NCI-H1417 treated with DMSO at 0.1 percent for 48 hours (cell line): ENCODE measurements at regions not wholly inside any gene's neighbourhood (a gene's known extent, or its start where the extent isn't known, plus 50 kb on each side); places are given as distances from the start of the nearest gene placed in this dataset.

Experiments used
- DNase-seq: peaks from one replicate; lab custom pipeline; 2025; lab: John Stamatoyannopoulos, UW

- DNase-seq: no peak
These were observed 121.1 kb downstream of the HGF start for GRCh38 chr7:81648716-81649115.

GRCh38 chr7:81645435-81645834, 124.4 kb downstream of the HGF start:
- no peak for DNase-seq

GRCh38 chr7:81641873-81642272, 128.0 kb downstream of the HGF start:
- no peak for DNase-seq

- no peak for DNase-seq
These were observed 131.6 kb downstream of the HGF start for GRCh38 chr7:81638198-81638597.

GRCh38 chr7:81637534-81637933, 132.3 kb downstream of the HGF start:
- DNase-seq: no peak

- no peak for DNase-seq
These were observed 137.4 kb downstream of the HGF start for GRCh38 chr7:81632418-81632817.

GRCh38 chr7:81630600-81630999, 139.2 kb downstream of the HGF start:
- DNase-seq: no peak

GRCh38 chr7:81629702-81630101, 140.1 kb downstream of the HGF start:
- DNase-seq: no peak

GRCh38 chr7:81628951-81629350, 140.9 kb downstream of the HGF start:
- DNase-seq: no peak

GRCh38 chr7:81627536-81628287, 142.1 kb downstream of the HGF start:
- no peak for DNase-seq

GRCh38 chr7:81626008-81626407, 143.8 kb downstream of the HGF start:
- no peak for DNase-seq

GRCh38 chr7:81624650-81625631, 144.9 kb downstream of the HGF start:
- DNase-seq: no peak

- no peak for DNase-seq
These were observed 145.7 kb downstream of the HGF start for GRCh38 chr7:81624021-81624592.

GRCh38 chr7:81623251-81623855, 146.5 kb downstream of the HGF start:
- DNase-seq: no peak

GRCh38 chr7:81621893-81622292, 148.0 kb downstream of the HGF start:
- no peak for DNase-seq

GRCh38 chr7:81618396-81619014, 151.3 kb downstream of the HGF start:
- DNase-seq: no peak

GRCh38 chr7:81616951-81617350, 152.9 kb downstream of the HGF start:
- DNase-seq: no peak

GRCh38 chr7:81611805-81612204, 158.0 kb downstream of the HGF start:
- DNase-seq: no peak

- no peak for DNase-seq
These were observed 158.8 kb downstream of the HGF start for GRCh38 chr7:81611040-81611439.

- no peak for DNase-seq
These were observed 161.0 kb downstream of the HGF start for GRCh38 chr7:81608748-81609382.

- DNase-seq: no peak
These were observed 161.9 kb downstream of the HGF start for GRCh38 chr7:81607987-81608386.
